NT2/D1 (cell line): ENCODE measurements at regions not wholly inside any gene's neighbourhood (a gene's known extent, or its start where the extent isn't known, plus 50 kb on each side); places are given as distances from the start of the nearest gene placed in this dataset.

Experiments
- SUZ12 ChIP-seq: IDR thresholded peaks from 2 replicates; pipeline ENCODE4 v1.6.1; 2011; ENCODE audit not compliant: insufficient read length, insufficient read depth; ENCODE audit errors: extremely low read depth
- YY1 ChIP-seq: IDR thresholded peaks from 2 replicates; pipeline ENCODE4 v1.6.1; 2011; ENCODE audit not compliant: insufficient read length, insufficient read depth

DNA sequence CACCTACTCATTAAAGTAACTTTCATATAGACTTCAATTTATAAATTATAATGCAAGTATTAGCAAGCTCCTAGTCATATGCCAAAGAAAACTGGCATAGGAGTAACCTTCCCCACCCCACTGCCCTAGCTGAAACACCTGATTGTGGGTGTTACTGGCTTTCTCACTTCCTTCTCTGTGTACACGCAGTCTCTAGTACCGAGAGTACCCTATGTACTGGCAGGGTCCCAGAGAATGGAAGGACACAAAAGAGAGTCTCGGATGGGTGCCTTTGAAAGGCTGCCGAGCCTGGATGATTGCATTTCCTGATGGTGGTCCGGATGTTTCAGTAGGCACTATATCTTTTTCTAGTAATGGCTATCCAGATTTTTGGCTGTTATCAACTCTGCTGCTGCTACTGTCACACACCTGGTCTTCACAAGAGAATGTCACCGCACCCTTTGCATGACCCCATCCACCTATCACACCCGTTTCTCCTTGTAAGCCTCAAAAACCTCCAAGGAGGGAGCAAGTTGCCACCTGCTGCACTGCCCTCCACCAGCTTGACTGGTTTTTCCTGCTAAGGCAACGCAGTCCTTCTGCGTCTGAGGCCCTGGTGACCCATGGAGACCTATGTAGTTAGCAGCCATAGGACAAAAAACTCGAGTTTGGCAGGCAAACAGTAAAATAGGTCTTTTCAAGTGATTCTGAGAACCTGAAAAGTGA lies 53.8 kb upstream of the CLINT1 start:
- no peak for TF ChIP-seq YY1
- no peak for TF ChIP-seq SUZ12
